Left lobe of liver (tissue), 2 donors: ENCODE measurements at regions not wholly inside any gene's neighbourhood (a gene's known extent, or its start where the extent isn't known, plus 50 kb on each side); places are given as distances from the start of the nearest gene placed in this dataset.
"Not testable (repeated sequence)": the region's sequence is repeated elsewhere in the genome, so short reads cannot be mapped to it uniquely, and the experiment has no call there.

Experiments
- ATAC-seq: fragments of 200-7000 bp; cut with Tn5 transposase; one replicate; pipeline ENCODE4 v1.9.1; 2020; ENCODE audit warnings: mild to moderate bottlenecking, moderate library complexity
- DNase-seq: peaks from one replicate; pipeline ENCODE4 v3.0.0-alpha.2; 2020; ENCODE audit warnings: low spot score
- donor health status: DM: no; HTN: no; CAD: no; lungs with moderate emphysema.
- donor health status: DM: no; HTN: yes; CAD: no.

- ATAC-seq, DNase-seq: not testable (repeated sequence)
Measured at GRCh38 chr13:79836121-79836520, 355.2 kb downstream of the NDFIP2 start.

DNA sequence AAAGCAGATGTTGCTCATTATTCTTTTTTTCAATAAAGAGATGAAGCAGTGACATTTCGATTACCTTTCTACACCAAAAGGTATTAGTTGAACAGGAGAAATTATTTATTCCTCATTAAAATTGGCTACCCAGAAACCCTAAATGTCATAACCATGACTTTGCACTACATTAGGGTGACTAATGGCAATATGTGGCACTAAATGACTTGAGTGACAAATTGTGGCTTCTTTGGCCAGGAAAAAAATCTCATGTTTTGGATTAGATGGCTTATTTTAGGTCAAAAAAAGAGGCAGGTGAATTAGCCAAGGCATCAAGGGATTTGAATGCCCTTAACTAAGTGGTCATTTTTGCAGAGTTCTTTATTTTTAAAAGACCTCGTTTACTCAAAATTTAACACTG, 353.9 kb downstream of the NDFIP2 start:
- no peak for DNase-seq
- no peak for ATAC-seq

- DNase-seq, result no peak
- ATAC-seq, result no peak
Measured at GRCh38 chr13:79833991-79834390, 353.0 kb downstream of the NDFIP2 start.

GRCh38 chr13:79831556-79831955, 350.6 kb downstream of the NDFIP2 start:
- no peak for ATAC-seq

DNA sequence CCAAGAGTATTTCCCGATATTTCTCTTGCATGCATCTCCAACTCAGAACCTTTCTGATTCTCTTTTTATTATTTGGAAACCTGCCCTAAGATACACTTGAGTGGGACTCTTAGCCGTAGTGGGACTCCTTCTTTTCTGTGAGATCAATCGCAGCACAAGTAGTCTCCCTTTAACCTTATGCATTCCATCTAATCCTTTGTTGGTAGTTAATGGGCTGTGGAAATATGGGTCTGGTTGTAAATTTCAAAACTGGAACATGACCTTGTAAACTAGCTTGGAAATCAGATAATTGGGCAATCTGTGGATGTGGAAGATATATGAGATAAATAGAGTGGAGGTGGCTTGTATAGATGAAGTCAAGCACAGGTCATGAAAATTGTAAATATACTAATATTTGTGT, 350.0 kb downstream of the NDFIP2 start:
- DNase-seq (no peak), ATAC-seq (no peak)

More at GRCh38 chr13:79831556-79831955, 350.6 kb downstream of the NDFIP2 start:
- DNase-seq, result no peak

GRCh38 chr13:79830426-79830825, 349.5 kb downstream of the NDFIP2 start:
- DNase-seq (no peak), ATAC-seq (no peak)

DNA sequence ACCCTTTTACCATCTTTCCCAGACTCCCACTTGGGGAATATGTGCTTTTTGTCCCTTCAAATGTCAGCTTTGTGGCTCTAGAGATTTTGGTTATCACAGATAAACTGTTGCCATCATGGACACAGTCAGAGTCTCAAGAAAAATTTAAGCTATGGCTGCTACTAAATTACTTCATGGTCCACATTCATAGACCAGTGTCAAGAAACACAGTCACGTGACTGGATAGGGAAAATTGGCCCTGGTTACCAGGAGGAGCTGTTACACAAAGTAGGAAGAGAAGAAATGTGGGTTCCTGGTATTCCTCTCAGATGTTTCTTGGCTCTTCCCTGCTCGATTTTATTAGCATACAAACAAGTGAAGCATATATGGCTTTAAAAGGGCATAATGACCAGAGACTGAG, 348.9 kb downstream of the NDFIP2 start:
- no peak for ATAC-seq

GRCh38 chr13:79825959-79826358, 345.0 kb downstream of the NDFIP2 start:
- ATAC-seq (no peak), DNase-seq (no peak)

More for the DNA sequence above, 348.9 kb downstream of the NDFIP2 start:
- DNase-seq, result no peak

- ATAC-seq (no peak), DNase-seq (no peak)
Measured at GRCh38 chr13:79815041-79815440, 334.1 kb downstream of the NDFIP2 start.

DNA sequence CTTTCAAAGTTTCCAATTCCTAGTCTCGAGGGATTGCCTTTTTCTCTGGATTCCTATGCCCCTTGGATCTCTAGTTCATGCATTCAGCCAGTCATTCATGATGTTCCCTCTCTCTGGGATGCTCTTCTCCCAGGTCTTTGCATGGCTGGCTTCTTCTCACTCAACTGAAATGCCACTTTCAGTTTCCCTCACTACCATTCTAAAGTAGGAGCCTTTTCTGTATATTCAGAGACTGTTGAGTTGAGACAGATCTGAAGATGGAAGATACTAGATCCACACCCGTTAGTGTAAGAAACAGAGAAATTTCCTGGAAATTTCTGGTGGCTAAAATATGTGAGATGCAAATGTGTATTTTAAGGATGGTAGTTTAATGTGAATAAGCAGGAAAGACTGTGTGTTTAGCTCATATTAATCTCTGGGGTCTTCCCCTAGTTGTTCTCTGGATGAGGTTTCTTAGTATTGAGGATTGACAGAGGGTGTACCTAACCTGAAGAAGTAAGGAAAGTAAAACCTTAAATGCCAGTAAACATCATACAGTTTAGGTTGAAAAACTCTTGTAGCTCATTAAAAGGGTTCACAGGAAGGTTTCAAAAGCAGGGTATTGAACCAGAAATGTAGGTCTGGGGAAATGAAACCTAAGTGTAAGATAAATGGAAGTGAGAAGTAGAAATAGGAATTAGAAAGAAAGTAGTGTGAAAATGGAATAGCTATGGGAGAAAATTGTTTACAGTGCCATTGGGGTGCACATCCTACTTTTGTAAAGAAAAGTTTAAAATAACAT, 331.3 kb downstream of the NDFIP2 start:
- no peak for DNase-seq
- no peak for ATAC-seq

- DNase-seq (no peak), ATAC-seq (no peak)
Measured at GRCh38 chr13:79811170-79811569, 330.2 kb downstream of the NDFIP2 start.

GRCh38 chr13:79810669-79811068, 329.7 kb downstream of the NDFIP2 start:
- ATAC-seq (no peak), DNase-seq (no peak)

- DNase-seq, result no peak
- no peak for ATAC-seq
Measured at GRCh38 chr13:79810018-79810417, 329.1 kb downstream of the NDFIP2 start.

DNA sequence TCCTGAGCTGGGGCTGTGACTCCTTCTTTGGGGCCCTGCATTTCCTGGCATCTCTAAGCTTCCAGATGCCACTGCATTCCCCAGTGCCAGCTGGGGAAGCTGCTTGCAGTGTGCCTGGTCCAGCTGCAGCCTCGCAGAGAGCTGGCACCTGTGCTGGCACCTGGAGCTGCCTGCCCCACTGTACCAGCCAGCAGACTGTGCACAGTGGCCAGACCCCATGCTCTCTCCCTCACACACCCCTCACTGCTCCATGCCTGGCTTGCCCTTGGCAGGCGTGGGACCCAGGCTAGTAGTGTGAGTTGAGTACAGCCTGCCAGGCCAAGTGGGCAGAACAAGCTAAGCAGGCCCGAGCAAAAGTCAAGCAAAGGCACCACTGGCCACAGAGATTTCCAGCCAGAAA, 327.5 kb downstream of the NDFIP2 start:
- ATAC-seq (no peak), DNase-seq (no peak)

GRCh38 chr13:79807554-79807953, 326.6 kb downstream of the NDFIP2 start:
- ATAC-seq (no peak), DNase-seq (no peak)

DNA sequence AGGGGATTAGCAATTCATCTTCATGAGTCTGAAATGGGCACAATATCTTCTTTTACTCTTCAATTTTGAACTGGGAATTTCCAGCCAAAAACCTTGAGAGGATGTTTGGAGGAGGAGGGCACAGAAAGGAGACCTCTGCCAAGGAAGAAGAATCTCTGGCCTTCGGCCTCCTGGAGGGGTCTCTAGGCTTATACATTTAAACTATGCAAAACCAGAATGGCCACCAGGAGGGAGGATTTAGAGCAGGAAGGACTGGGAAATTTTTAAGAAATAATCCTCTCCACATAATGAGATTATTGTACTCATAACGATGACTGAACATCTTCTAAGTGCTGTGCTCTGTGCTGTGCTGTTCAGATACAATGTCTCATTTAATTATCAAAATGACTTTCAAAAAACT, 325.9 kb downstream of the NDFIP2 start:
- DNase-seq (no peak), ATAC-seq (no peak)

- no peak for ATAC-seq
- no peak for DNase-seq
Measured at GRCh38 chr13:79805317-79805716, 324.4 kb downstream of the NDFIP2 start.

DNA sequence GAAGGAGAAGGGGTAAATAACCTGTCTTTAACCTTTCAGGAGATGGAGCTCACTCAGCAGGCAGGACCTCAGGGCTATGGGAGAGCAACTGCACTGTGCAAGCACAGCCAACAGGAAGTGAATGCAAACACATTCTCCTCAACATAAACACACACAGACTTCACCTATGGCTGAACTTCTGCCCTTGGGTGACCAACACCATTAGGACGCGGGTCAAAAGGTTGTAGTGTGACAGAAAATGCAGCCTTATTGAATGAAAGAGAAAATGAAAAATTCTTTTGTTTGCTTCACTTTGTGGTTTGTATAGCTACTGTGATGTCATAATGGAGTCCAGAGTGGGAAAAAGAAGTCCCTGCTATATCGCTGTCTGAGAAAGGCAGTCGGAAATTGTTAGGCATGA, 323.0 kb downstream of the NDFIP2 start:
- ATAC-seq (no peak), DNase-seq (no peak)

GRCh38 chr13:79803296-79803695, 322.3 kb downstream of the NDFIP2 start:
- ATAC-seq (no peak), DNase-seq (no peak)

DNA sequence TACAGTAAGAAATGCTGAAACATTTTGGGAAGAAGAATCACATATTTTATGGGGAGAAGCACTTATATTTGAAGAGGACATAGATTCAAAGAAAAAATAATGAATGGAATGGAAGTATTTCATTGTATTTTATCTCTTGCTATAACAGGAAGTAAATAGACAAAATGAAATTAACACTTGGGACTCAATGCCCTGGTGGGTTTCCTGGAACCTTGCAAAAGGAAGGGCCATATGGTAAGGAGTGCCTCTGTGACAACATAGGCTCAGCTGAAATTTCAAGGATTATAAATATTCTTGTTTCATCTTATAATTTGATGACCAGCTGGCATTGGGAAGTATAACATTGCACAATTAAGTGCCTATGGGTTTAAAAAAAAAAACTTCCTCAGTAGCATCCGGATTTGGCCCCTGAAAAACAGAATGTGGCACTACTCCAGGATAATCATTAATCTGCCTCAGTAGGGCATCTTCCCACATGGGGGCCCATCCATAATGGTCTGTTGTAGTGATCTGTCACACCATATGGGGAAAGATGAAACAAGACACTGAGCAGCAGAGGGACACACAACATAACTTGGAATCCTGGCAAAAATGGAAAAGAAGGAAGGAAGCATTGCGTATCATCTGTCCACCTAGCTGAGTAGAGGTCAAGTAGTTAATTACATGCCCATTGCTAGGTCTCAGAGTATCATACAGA, 321.6 kb downstream of the NDFIP2 start:
- ATAC-seq (no peak), DNase-seq (no peak)

DNA sequence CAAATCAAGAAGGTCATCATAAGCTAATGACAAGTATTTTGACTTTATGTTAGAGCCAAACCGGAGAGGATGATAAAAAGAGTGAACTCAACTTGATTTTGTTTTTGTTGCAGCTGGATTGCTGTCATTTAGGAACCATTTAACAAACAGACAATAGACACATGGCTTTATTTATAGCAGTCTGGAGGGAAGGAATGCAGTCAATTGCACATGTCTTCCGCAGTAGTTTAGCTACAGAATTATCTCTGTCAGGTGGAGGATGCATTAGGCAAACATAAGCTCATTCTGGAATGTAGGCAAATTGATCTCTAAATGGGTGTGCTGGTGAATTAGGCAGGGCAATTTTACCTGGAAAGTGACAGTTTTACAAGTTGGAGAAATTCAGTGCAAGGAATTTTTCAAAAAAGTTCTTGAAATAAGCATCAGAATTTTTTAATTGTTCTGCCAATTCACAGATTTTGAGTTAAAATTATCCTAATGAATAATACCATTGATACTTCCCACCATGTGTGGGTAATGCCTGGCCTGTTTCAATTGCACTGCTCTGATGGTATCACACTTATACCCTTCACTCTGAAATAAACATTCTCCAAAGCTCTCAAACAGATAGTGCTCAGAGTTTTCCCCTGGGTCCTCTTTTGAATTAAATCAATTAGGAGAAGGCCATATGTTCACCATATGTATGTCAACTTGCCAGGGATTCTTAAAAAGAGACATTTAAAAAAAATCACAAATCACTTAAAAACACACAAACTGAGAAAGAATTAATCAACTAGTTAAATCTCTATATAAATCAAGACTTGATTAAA, 318.3 kb downstream of the NDFIP2 start:
- no peak for ATAC-seq
- no peak for DNase-seq

- DNase-seq, result no peak
- ATAC-seq, result no peak
Measured at GRCh38 chr13:79796136-79796535, 315.2 kb downstream of the NDFIP2 start.
